ENCODE measurements at regions not wholly inside any gene's neighbourhood (a gene's known extent, or its start where the extent isn't known, plus 50 kb on each side); places are given as distances from the start of the nearest gene placed in this dataset.
A peak's percentile ranks its signal among the peaks of the same experiment; 100 is the strongest.
"Not testable (repeated sequence)": the region's sequence is repeated elsewhere in the genome, so short reads cannot be mapped to it uniquely, and the experiment has no call there.

GRCh38 chr2:82062463-82062862, 1757.9 kb upstream of the LRRTM1 start:
- no peak for DNase-seq

- no peak for DNase-seq
These were observed 1751.3 kb upstream of the LRRTM1 start for GRCh38 chr2:82055846-82056245.

GRCh38 chr2:82043867-82044266, 1739.3 kb upstream of the LRRTM1 start:
- no peak for DNase-seq

GRCh38 chr2:82027921-82028615, 1723.5 kb upstream of the LRRTM1 start:
- DNase-seq: peak; percentile 17

GRCh38 chr2:82023710-82024109, 1719.2 kb upstream of the LRRTM1 start:
- no peak for DNase-seq

- no peak for DNase-seq
These were observed 1709.1 kb upstream of the LRRTM1 start for GRCh38 chr2:82013641-82014040.

- DNase-seq: no peak
These were observed 1702.6 kb upstream of the LRRTM1 start for GRCh38 chr2:82007071-82007664.

- DNase-seq: not testable (repeated sequence)
These were observed 1701.3 kb upstream of the LRRTM1 start for GRCh38 chr2:82005889-82006288.

GRCh38 chr2:82001614-82002013, 1697.1 kb upstream of the LRRTM1 start:
- DNase-seq: no peak

- peak; percentile 4 for DNase-seq
These were observed 1696.1 kb upstream of the LRRTM1 start for GRCh38 chr2:82000606-82001005.

GRCh38 chr2:81996332-81996731, 1691.8 kb upstream of the LRRTM1 start:
- no peak for DNase-seq

GRCh38 chr2:81991282-81991681, 1686.7 kb upstream of the LRRTM1 start:
- DNase-seq: no peak

GRCh38 chr2:81987370-81987769, 1682.8 kb upstream of the LRRTM1 start:
- DNase-seq: no peak

GRCh38 chr2:81984969-81985637, 1680.6 kb upstream of the LRRTM1 start:
- no peak for DNase-seq

- DNase-seq: peak; percentile 73
These were observed 1677.0 kb upstream of the LRRTM1 start for GRCh38 chr2:81981585-81981984.

- no peak for DNase-seq
These were observed 1674.5 kb upstream of the LRRTM1 start for GRCh38 chr2:81979086-81979485.

- DNase-seq: no peak
These were observed 1672.4 kb upstream of the LRRTM1 start for GRCh38 chr2:81976998-81977397.

GRCh38 chr2:81974216-81974615, 1669.7 kb upstream of the LRRTM1 start:
- no peak for DNase-seq

- DNase-seq: no peak
These were observed 1638.3 kb upstream of the LRRTM1 start for GRCh38 chr2:81942876-81943275.

GRCh38 chr2:81942136-81942680, 1637.7 kb upstream of the LRRTM1 start:
- no peak for DNase-seq

- DNase-seq: peak; percentile 35
These were observed 1635.9 kb upstream of the LRRTM1 start for GRCh38 chr2:81940266-81940955.

- no peak for DNase-seq
These were observed 1633.4 kb upstream of the LRRTM1 start for GRCh38 chr2:81937944-81938343.

GRCh38 chr2:81903534-81903933, 1599.0 kb upstream of the LRRTM1 start:
- no peak for DNase-seq

Data from left kidney (tissue), 1 donor.